ENCODE measurements at regions not wholly inside any gene's neighbourhood (a gene's known extent, or its start where the extent isn't known, plus 50 kb on each side); places are given as distances from the start of the nearest gene placed in this dataset.
A peak's percentile ranks its signal among the peaks of the same experiment; 100 is the strongest.

DNA sequence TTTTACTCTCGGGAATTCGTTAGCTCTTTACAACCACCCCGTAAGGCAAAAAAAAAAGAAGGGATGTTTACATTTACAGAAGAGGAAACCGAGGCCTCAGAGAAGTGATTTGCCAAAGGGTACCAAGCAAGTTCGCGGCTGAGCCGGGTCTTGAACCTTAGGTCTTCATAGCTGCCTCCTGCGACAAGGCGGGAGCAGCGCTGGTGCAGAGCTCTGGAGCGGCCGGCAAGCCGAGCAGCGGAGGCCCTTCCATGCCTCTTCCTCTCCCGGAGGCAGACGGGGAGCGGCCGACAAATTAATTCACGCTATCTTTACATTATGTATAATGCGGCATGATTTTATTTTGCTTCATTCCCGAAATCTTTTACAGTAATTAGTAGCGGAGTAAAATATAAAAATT is 536.3 kb downstream of the INSC start:
- no peak for TF ChIP-seq CTCF (IDR thresholded peaks at IDR 0.05; ENCODE audit: insufficient read depth, low read length, missing control alignments)
- H3K4me3 ChIP-seq (ENCODE audit: low read depth, low read length): no peak overlapping the region
- DNase-seq (ENCODE audit: low read depth, low spot score): no peak
- CTCF ChIA-PET: interaction anchor here (1.6 to 5.1 kb wide), 4 partner anchors 11 to 1135 kb away, joined by 4 to 62 read pairs (median 7); no protein-coding TSS in a partner anchor
- POLR2A ChIA-PET: no interaction called here

GRCh38 chr11:15651816-15652215 is 537.1 kb downstream of the INSC start:
- peak overlapping the region; percentile 2; the same call in 1 of the 2 replicates for H3K4me3 ChIP-seq (ENCODE audit: low read depth, low read length)
- TF ChIP-seq CTCF (IDR thresholded peaks at IDR 0.05; ENCODE audit: insufficient read depth, low read length, missing control alignments): no peak
- DNase-seq (ENCODE audit: low read depth, low spot score): no peak
- CTCF ChIA-PET: no interaction called here
- POLR2A ChIA-PET: no interaction called here

GRCh38 chr11:15653191-15653710 is 538.5 kb downstream of the INSC start:
- no peak for TF ChIP-seq CTCF (IDR thresholded peaks at IDR 0.05; ENCODE audit: insufficient read depth, low read length, missing control alignments)
- ChIA-PET POLR2A (no interaction called here), CTCF (no interaction called here)
- H3K4me3 ChIP-seq (ENCODE audit: low read depth, low read length): no peak overlapping the region
- no peak for DNase-seq (ENCODE audit: low read depth, low spot score)

DNA sequence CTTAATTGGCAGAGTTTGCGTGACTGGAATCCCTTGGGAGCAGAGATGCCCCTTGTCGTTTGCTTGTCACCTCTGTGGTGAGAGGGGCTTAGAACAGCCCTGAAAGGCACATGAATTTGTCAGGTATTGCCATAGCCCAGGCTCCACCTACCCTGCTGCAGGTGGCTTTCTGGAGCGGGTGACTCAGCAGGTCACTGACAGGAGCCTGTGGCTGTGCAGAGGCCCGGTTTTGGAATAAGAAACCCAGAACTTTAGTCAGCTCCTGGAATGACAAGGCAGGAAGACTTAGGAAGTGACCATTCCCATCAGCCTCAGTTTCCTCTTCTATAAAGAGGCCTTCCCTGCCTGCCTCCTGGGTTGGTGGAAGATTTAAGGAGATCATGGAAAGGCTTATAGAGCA is 539.7 kb downstream of the INSC start:
- POLR2A ChIA-PET: no interaction called here
- no peak for DNase-seq (ENCODE audit: low read depth, low spot score)
- no peak overlapping the region for H3K4me3 ChIP-seq (ENCODE audit: low read depth, low read length)
- CTCF ChIA-PET: interaction anchor here (0.9 kb wide), 1 partner anchor 9 kb away, joined by 5 read pairs; no protein-coding TSS in a partner anchor
- TF ChIP-seq CTCF (IDR thresholded peaks at IDR 0.05; ENCODE audit: insufficient read depth, low read length, missing control alignments): no peak

- ChIA-PET POLR2A (no interaction called here), CTCF (no interaction called here)
- no peak for TF ChIP-seq CTCF (IDR thresholded peaks at IDR 0.05; ENCODE audit: insufficient read depth, low read length, missing control alignments)
- no peak for DNase-seq (ENCODE audit: low read depth, low spot score)
- no peak overlapping the region for H3K4me3 ChIP-seq (ENCODE audit: low read depth, low read length)
Measured at GRCh38 chr11:15655552-15655951, 540.8 kb downstream of the INSC start.

GRCh38 chr11:15657264-15657663 is 542.5 kb downstream of the INSC start:
- DNase-seq (ENCODE audit: low read depth, low spot score): no peak
- TF ChIP-seq CTCF (IDR thresholded peaks at IDR 0.05; ENCODE audit: insufficient read depth, low read length, missing control alignments): no peak
- no peak overlapping the region for H3K4me3 ChIP-seq (ENCODE audit: low read depth, low read length)
- ChIA-PET POLR2A (no interaction called here), CTCF (no interaction called here)
